ENCODE measurements at regions not wholly inside any gene's neighbourhood (a gene's known extent, or its start where the extent isn't known, plus 50 kb on each side); places are given as distances from the start of the nearest gene placed in this dataset.

DNA sequence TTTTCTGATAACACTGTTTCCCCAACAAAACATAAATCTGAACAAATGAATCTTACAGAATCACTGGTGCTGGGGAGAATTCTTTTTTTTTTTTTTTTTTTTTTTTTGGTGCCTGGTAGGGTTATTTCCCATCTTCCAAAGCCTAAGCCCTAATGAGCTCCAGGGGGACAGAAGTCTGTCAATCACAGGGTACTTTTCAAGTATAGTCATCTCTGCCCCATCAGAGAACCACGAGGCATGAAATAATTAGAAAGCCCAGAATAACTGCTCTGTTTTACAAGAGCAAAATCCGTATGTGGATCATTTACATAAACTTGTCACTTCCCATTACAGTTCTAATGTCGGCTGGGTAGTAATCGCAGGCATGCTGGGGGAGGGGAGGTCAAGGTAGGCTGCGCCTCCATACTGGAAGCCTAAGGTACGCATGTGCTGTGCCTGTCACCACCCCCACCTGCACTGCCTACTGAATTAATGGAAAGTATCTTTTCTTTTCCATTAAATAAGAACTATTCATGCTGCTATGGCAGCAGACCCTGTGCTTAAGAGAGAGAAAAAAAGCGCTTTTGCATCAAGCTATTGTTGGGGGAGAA, 164.7 kb upstream of the LEF1 start:
- no peaks in the 10 kb centered on the region for H3F3A ChIP-seq (replicated peaks; ENCODE audit: insufficient read depth)
- H3K9ac ChIP-seq = no peak overlapping the region
- TF ChIP-seq NRF1 (IDR thresholded peaks at IDR 0.05; ENCODE audit: low read depth, low read length) = no peak
- TF ChIP-seq SMC3 (IDR thresholded peaks at IDR 0.05; ENCODE audit: low read depth, low read length) = no peak
- no peak for TF ChIP-seq FOXM1 (IDR thresholded peaks at IDR 0.05; ENCODE audit: low read depth)
- TF ChIP-seq CHD2 (IDR thresholded peaks at IDR 0.05; ENCODE audit: low read length, partially characterized antibody) = no peak
- TF ChIP-seq FOXJ3 (CRISPR knock-in tag; IDR thresholded peaks at IDR 0.05) = no peak
- no peak for TF ChIP-seq GATA2 (CRISPR knock-in tag; IDR thresholded peaks at IDR 0.05)
- no peak for TF ChIP-seq MXI1 (IDR thresholded peaks at IDR 0.05; ENCODE audit: low read depth, low read length)
- no peak for TF ChIP-seq RAD21 (IDR thresholded peaks at IDR 0.05; ENCODE audit: low read length)
- no peak for TF ChIP-seq ELF1 (IDR thresholded peaks at IDR 0.05)
- TF ChIP-seq EZH2phosphoT487 (IDR thresholded peaks at IDR 0.05; ENCODE audit: borderline replicate concordance, low read depth) = no peak
- TF ChIP-seq, protein P1, sequence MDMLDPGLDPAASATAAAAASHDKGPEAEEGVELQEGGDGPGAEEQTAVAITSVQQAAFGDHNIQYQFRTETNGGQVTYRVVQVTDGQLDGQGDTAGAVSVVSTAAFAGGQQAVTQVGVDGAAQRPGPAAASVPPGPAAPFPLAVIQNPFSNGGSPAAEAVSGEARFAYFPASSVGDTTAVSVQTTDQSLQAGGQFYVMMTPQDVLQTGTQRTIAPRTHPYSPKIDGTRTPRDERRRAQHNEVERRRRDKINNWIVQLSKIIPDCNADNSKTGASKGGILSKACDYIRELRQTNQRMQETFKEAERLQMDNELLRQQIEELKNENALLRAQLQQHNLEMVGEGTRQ (IDR thresholded peaks at IDR 0.05; ENCODE audit: borderline replicate concordance, low read depth, low read length) = no peak
- no peak for TF ChIP-seq RXRA (IDR thresholded peaks at IDR 0.05; ENCODE audit: borderline replicate concordance, low read depth)
- no peak for TF ChIP-seq POLR2AphosphoS5 (IDR thresholded peaks at IDR 0.05; ENCODE audit: low read depth, low read length)
- TF ChIP-seq, protein P2, sequence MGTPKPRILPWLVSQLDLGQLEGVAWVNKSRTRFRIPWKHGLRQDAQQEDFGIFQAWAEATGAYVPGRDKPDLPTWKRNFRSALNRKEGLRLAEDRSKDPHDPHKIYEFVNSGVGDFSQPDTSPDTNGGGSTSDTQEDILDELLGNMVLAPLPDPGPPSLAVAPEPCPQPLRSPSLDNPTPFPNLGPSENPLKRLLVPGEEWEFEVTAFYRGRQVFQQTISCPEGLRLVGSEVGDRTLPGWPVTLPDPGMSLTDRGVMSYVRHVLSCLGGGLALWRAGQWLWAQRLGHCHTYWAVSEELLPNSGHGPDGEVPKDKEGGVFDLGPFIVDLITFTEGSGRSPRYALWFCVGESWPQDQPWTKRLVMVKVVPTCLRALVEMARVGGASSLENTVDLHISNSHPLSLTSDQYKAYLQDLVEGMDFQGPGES (IDR thresholded peaks at IDR 0.05; ENCODE audit: low read depth, low read length) = no peak
- POLR2A ChIA-PET = no interaction called here
- CTCF ChIA-PET = no interaction called here
- no peaks in the 10 kb centered on the region for H3K36me3 ChIP-seq (replicated peaks in 1 of 2; ENCODE audit: control insufficient read depth in 1 of 2, insufficient read depth in 2 of 2, low read length in 1 of 2)
- WGBS (ENCODE audit: low lambda C conversion rate) = 35% methylated on average over 7 of the region's 7 CpGs
- H4K20me1 ChIP-seq (ENCODE audit: insufficient read depth) = no peaks in the 10 kb centered on the region
- peaks cover 0 to 19% of the 10 kb centered on the region in 2 experiments; a peak in 2 of 4 replicates for H3K4me1 ChIP-seq (ENCODE audit: control insufficient read depth in 1 of 2, insufficient read depth in 2 of 2, low read depth in 1 of 2, low read length in 1 of 2)
- H3K79me2 ChIP-seq (ENCODE audit: insufficient read depth) = no peaks in the 10 kb centered on the region
- no peak overlapping the region for H2AFZ ChIP-seq (ENCODE audit: low read depth)
- no peaks in the 10 kb centered on the region; the same call in 1 of the 2 replicates for H3K27me3 ChIP-seq (ENCODE audit: insufficient read depth)
- DNase-seq = no peak
- H3K27ac ChIP-seq (ENCODE audit: low read depth in 2 of 2, low read length in 1 of 2) = no peak overlapping the region
- H3K4me2 ChIP-seq = no peak overlapping the region
- H3K9me3 ChIP-seq = no peaks in the 10 kb centered on the region
- H3K4me3 ChIP-seq (ENCODE audit: low read depth in 2 of 2, low read length in 1 of 2) = no peak overlapping the region
- H3K9me2 ChIP-seq = no peaks in the 10 kb centered on the region

DNA sequence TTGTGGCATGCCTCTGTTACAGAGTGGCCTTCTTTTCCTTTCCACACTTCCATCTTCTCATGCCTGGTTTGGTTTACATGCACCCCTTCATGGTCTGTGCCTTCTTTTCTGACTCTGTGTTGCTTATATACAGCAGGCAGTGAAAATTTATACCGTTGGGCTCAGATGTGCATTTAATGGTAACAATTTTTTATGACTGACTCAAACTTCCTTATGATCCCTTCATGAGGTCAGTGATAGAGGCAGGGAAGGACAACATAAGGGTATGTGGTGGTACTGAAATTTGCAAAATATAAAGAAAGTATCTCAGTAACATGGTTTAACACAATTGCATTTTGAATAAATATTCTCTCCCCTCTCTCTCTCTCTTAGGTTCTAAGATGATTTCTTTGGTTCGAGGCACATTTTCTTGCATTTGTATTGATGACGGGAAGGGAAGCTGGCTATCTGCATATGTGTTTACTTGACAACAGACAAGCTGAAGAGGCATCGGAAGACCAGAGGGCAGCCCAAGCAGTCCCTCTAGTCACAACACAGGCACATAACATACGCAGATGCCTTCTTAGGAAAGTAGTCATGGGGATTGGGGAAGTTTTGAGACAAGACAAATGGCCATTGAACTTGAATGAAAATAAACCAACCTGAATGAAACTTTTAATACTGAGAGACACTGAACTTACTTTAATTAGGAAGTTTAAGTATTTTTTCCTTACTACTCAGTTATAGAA, 163.3 kb upstream of the LEF1 start:
- Histone ChIP-seq H3K27ac (ENCODE audit: low read depth in 2 of 2, low read length in 1 of 2) (no peak overlapping the region), H3K9me3 (no peaks in the 10 kb centered on the region), H3K9ac (no peak overlapping the region), H2AFZ (ENCODE audit: low read depth) (no peak overlapping the region), H3K4me1 (ENCODE audit: control insufficient read depth in 1 of 2, insufficient read depth in 2 of 2, low read depth in 1 of 2, low read length in 1 of 2) (peaks cover 0 to 9% of the 10 kb centered on the region in 2 experiments; a peak in 2 of 4 replicates), H3F3A (replicated peaks; ENCODE audit: insufficient read depth) (no peaks in the 10 kb centered on the region), H3K9me2 (no peaks in the 10 kb centered on the region), H4K20me1 (ENCODE audit: insufficient read depth) (no peaks in the 10 kb centered on the region), H3K27me3 (ENCODE audit: insufficient read depth) (no peaks in the 10 kb centered on the region; the same call in 1 of the 2 replicates), H3K4me2 (no peak overlapping the region), H3K36me3 (replicated peaks in 1 of 2; ENCODE audit: control insufficient read depth in 1 of 2, insufficient read depth in 2 of 2, low read length in 1 of 2) (no peaks in the 10 kb centered on the region), H3K4me3 (ENCODE audit: low read depth in 2 of 2, low read length in 1 of 2) (no peak overlapping the region), H3K79me2 (ENCODE audit: insufficient read depth) (no peaks in the 10 kb centered on the region)
- ChIA-PET CTCF (no interaction called here), POLR2A (no interaction called here)
- DNase-seq = no peak
- TF ChIP-seq RAD21 (IDR thresholded peaks at IDR 0.05; ENCODE audit: low read length) = no peak
- TF ChIP-seq, protein P3, sequence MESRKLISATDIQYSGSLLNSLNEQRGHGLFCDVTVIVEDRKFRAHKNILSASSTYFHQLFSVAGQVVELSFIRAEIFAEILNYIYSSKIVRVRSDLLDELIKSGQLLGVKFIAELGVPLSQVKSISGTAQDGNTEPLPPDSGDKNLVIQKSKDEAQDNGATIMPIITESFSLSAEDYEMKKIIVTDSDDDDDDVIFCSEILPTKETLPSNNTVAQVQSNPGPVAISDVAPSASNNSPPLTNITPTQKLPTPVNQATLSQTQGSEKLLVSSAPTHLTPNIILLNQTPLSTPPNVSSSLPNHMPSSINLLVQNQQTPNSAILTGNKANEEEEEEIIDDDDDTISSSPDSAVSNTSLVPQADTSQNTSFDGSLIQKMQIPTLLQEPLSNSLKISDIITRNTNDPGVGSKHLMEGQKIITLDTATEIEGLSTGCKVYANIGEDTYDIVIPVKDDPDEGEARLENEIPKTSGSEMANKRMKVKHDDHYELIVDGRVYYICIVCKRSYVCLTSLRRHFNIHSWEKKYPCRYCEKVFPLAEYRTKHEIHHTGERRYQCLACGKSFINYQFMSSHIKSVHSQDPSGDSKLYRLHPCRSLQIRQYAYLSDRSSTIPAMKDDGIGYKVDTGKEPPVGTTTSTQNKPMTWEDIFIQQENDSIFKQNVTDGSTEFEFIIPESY (IDR thresholded peaks at IDR 0.05; ENCODE audit: borderline replicate concordance, low read depth) = no peak
- TF ChIP-seq MXI1 (IDR thresholded peaks at IDR 0.05; ENCODE audit: low read depth, low read length) = no peak
- no peak for TF ChIP-seq FOXJ3 (CRISPR knock-in tag; IDR thresholded peaks at IDR 0.05)
- WGBS (ENCODE audit: low lambda C conversion rate) = 25% methylated on average over 5 of the region's 5 CpGs
